ENCODE measurements at regions not wholly inside any gene's neighbourhood (a gene's known extent, or its start where the extent isn't known, plus 50 kb on each side); places are given as distances from the start of the nearest gene placed in this dataset.

DNA sequence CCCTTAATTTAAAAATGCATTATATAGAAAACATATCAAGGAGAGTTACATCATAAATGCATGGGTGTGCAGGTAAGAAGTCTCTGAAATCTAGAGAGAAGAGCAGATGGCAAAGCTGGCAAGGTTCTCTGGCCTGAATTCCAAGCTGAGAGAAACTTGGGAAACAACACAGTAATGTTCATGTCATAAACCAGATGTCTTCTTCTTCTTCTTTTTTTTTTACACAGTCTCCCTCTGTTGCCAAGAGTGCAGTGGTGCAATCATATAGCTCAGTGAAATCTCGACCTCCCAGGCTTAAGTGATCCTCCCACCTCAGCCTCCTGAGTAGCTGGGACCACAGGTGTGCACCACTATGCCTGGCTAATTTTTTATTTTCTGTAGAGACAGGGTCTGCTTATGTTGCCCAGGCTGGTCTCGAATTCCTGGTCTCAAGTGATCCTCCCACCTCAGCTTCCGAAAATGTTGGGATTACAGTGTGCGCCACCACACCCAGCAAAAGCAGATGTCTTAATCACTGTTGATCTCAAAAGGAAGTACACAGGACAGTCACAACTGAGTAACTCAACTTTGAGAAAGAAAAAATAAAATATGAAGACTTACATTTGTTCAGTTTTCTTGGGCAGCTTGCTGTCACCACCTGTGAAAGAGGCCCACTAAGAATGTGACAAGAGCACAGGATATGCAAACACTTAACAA lies 77.3 kb downstream of the DNAAF9 start:
- H3K27me3 ChIP-seq = no peaks in the 10 kb centered on the region
- peak overlapping the region in 1 of 4 donors; percentile 17 for H3K27ac ChIP-seq
- no peak overlapping the region for H3K4me3 ChIP-seq
- TF ChIP-seq, protein P1, sequence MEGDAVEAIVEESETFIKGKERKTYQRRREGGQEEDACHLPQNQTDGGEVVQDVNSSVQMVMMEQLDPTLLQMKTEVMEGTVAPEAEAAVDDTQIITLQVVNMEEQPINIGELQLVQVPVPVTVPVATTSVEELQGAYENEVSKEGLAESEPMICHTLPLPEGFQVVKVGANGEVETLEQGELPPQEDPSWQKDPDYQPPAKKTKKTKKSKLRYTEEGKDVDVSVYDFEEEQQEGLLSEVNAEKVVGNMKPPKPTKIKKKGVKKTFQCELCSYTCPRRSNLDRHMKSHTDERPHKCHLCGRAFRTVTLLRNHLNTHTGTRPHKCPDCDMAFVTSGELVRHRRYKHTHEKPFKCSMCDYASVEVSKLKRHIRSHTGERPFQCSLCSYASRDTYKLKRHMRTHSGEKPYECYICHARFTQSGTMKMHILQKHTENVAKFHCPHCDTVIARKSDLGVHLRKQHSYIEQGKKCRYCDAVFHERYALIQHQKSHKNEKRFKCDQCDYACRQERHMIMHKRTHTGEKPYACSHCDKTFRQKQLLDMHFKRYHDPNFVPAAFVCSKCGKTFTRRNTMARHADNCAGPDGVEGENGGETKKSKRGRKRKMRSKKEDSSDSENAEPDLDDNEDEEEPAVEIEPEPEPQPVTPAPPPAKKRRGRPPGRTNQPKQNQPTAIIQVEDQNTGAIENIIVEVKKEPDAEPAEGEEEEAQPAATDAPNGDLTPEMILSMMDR (IDR thresholded peaks at IDR 0.05) = no peak
- TF ChIP-seq POLR2AphosphoS5 (IDR thresholded peaks at IDR 0.05) (no peak), EP300 (IDR thresholded peaks at IDR 0.05) (no peak), POLR2A (IDR thresholded peaks at IDR 0.05) (no peak)
- H3K4me1 ChIP-seq = peaks cover 0 to 4% (median 0%) of the 10 kb centered on the region in 4 donors
- H3K36me3 ChIP-seq = peaks cover 0 to 64% (median 22%) of the 10 kb centered on the region in 4 donors
- 73 to 79% methylated on average over 4 of the region's 4 CpGs for WGBS, 2 donors
- DNase-seq (no peak), ATAC-seq (ENCODE audit: low FRiP score in 2 of 2) (peak in 1 of 2 donors; percentile 66)
- H3K9me3 ChIP-seq = no peaks in the 10 kb centered on the region

DNA sequence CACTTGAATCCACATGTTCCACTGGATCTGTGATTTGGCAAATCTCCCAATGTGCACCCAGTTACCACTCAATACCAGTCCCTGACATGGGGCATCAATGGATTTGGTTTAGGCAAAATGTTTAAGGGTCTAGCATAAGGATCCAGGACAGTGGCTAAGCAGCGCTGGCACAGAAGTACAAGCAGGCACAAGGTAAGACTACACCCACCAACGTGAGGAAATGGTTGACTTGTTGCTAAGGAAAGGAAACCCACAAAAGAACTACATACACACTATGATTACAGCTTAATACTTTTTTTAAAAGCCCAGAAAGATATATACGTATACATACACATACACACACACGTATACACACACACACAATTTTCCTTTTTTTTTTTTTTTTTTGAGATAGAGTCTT lies 79.0 kb downstream of the DNAAF9 start:
- WGBS, 2 donors = 85 to 90% methylated on average over 4 of the region's 4 CpGs
- no peaks in the 10 kb centered on the region for H3K27me3 ChIP-seq
- H3K4me3 ChIP-seq = no peak overlapping the region
- no peak overlapping the region for H3K27ac ChIP-seq
- peaks cover 0 to 8% (median 0%) of the 10 kb centered on the region in 4 donors for H3K4me1 ChIP-seq
- no peak for DNase-seq
- no peaks in the 10 kb centered on the region for H3K9me3 ChIP-seq
- peaks cover 0 to 69% (median 26%) of the 10 kb centered on the region in 4 donors for H3K36me3 ChIP-seq
- TF ChIP-seq POLR2AphosphoS5 (IDR thresholded peaks at IDR 0.05) = no peak
- TF ChIP-seq, protein P1 (IDR thresholded peaks at IDR 0.05) = no peak
- no peak for TF ChIP-seq EP300 (IDR thresholded peaks at IDR 0.05)
- TF ChIP-seq POLR2A (IDR thresholded peaks at IDR 0.05) = no peak
- ATAC-seq (ENCODE audit: low FRiP score in 2 of 2) = no peak

DNA sequence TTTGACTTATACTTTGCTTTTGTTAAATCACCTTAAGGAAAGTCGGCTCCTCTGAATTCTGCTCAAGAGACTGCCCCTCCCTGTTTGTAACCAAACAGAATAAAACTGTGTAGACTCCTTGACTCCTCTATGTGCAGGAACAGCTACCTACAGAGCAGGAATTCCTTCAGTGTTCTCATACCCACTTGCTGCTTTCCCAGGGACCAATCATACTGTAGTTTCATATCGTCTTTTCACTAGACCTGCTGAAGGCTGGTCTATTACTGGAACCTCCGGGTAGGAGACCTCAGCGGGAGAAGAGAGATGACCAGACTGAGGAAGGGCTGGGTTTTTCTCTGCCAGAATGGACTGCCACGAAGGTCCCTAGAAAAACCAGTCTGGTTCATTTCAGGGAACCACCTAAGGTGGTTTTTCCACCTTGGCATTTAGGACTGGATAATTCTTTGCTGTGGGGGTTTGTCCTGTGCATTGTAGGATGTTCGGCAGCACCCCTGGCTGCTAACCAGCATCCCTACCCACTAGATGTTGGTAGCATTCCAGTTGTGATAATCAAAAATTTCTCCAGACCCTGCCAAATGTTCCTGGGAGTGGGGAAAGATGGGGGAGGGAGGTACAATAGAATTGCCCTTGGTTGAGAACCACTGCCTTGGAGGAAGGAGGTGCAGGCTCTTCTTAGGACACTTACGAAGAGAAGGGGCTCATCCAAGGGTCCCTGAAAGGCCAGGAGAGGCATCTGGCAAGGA lies 80.5 kb downstream of the DNAAF9 start:
- TF ChIP-seq, protein P1 (IDR thresholded peaks at IDR 0.05) = no peak
- TF ChIP-seq POLR2A (IDR thresholded peaks at IDR 0.05) (no peak), EP300 (IDR thresholded peaks at IDR 0.05) (no peak), POLR2AphosphoS5 (IDR thresholded peaks at IDR 0.05) (no peak)
- Histone ChIP-seq H3K4me3 (no peak overlapping the region), H3K27me3 (no peaks in the 10 kb centered on the region), H3K27ac (peak overlapping the region in 3 of 4 donors; percentile 29 to 35 (median 30)), H3K4me1 (peaks cover 0 to 10% (median 0%) of the 10 kb centered on the region in 4 donors), H3K9me3 (no peaks in the 10 kb centered on the region), H3K36me3 (peaks cover 0 to 69% (median 22%) of the 10 kb centered on the region in 4 donors)
- 67 to 87% methylated on average over 7 of the region's 7 CpGs for WGBS, 2 donors
- peak in 1 of 2 donors; percentile 31 for DNase-seq
- ATAC-seq (ENCODE audit: low FRiP score in 2 of 2) = peak; percentile 22 to 67

DNA sequence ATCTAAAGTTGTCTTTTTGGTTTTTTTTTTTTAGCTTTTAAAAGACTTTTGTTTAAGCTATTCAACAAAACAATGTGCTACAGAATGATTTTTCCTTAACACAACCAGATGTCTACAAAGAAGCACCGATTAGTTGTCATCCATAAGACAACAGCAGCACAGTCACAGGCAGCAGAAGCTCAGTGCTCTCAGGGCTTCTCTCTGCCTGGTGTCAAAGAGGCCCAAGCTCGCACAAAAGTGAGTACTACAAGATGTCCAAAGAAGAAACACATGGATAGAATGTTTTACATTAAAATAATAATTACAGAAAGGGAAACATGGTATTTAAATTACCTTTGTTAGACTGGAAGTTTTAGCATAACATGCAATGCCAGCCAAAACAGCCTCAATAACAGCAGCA lies 81.6 kb downstream of the DNAAF9 start:
- ATAC-seq (ENCODE audit: low FRiP score in 2 of 2) (no peak), DNase-seq (no peak)
- no peaks in the 10 kb centered on the region for H3K9me3 ChIP-seq
- H3K27ac ChIP-seq = no peak overlapping the region
- peaks cover 0 to 68% (median 22%) of the 10 kb centered on the region in 4 donors for H3K36me3 ChIP-seq
- TF ChIP-seq, protein P1 (IDR thresholded peaks at IDR 0.05) = no peak
- TF ChIP-seq POLR2AphosphoS5 (IDR thresholded peaks at IDR 0.05) (no peak), EP300 (IDR thresholded peaks at IDR 0.05) (no peak), POLR2A (IDR thresholded peaks at IDR 0.05) (no peak)
- peaks cover 0 to 10% (median 0%) of the 10 kb centered on the region in 4 donors for H3K4me1 ChIP-seq
- no peak overlapping the region for H3K4me3 ChIP-seq
- WGBS, 2 donors = 88 to 98% methylated on average over 2 of the region's 2 CpGs
- H3K27me3 ChIP-seq = no peaks in the 10 kb centered on the region
